GM12873 (cell line): ENCODE measurements at regions not wholly inside any gene's neighbourhood (a gene's known extent, or its start where the extent isn't known, plus 50 kb on each side); places are given as distances from the start of the nearest gene placed in this dataset.

Experiments
- TF ChIP-seq, protein P1 (sequence below): IDR thresholded peaks from 2 replicates; pipeline ENCODE4 v1.5.1; 2012; ENCODE audit warnings: low read depth, mild to moderate bottlenecking, moderate library complexity, low read length, control low read depth; ENCODE audit not compliant: insufficient read depth; ENCODE audit errors: missing control alignments

DNA sequence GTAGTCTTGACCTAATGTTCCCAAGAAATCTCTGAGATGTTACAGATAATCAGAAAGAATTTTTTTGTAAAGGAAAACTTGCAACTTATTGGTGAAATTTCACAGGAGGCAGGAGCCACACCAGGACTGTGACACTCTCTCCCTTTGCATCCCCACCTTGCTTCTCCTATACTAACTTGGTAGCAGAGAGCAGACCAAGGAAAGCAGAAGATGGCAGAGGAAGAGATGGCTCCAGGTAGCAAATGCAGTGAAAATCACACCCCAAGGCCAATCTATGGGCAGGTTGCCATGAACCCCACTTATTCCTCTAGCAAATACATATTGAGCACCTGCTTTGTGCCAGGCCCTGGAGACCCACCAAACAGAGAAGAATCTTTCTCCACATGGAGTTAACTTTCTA is 303.4 kb upstream of the C1orf174 start:
- TF ChIP-seq, protein P1, sequence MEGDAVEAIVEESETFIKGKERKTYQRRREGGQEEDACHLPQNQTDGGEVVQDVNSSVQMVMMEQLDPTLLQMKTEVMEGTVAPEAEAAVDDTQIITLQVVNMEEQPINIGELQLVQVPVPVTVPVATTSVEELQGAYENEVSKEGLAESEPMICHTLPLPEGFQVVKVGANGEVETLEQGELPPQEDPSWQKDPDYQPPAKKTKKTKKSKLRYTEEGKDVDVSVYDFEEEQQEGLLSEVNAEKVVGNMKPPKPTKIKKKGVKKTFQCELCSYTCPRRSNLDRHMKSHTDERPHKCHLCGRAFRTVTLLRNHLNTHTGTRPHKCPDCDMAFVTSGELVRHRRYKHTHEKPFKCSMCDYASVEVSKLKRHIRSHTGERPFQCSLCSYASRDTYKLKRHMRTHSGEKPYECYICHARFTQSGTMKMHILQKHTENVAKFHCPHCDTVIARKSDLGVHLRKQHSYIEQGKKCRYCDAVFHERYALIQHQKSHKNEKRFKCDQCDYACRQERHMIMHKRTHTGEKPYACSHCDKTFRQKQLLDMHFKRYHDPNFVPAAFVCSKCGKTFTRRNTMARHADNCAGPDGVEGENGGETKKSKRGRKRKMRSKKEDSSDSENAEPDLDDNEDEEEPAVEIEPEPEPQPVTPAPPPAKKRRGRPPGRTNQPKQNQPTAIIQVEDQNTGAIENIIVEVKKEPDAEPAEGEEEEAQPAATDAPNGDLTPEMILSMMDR: no peak

- TF ChIP-seq, protein P1: no peak
Measured at GRCh38 chr1:4207183-4207582, 307.1 kb upstream of the C1orf174 start.

DNA sequence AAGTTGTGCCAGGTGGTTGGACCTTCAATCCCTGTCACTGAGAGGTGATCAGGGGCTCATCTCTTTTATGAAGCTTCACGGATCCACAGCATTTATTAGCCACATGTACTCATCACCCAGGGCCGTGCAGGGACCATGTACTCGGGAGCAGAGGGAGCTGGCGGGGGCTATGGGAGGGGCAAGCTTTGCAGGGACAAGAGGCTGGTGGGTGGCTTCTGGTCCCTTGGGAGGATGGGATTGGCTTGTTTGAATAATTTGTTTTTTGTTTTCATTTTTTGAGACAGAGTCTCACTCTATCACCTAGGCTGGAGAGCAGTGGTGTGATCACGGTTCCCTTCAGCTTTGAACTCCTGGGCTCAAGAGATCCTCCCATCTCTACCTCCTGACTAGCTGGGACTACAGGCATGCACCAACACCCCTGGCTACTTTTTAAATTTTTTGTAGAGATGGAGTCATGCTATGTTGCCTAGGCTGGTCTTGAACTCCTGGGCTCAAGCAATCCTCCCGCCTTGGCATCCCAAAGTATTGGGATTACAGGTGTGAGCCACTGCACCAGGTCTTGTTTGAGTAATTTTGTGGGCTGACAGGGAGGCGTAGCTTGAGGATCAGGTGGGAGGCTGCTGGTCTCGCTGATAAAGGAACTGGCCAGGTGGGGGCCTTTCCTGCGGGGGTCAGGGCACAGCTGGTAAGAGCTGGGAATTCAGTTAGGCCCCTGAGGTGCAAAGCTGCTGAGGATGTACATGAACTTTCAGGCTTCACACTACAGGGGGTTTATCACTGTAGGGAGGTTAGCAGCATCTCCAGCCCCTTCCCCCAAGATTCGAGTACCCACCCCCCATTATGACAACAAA is 308.0 kb upstream of the C1orf174 start:
- TF ChIP-seq, protein P1: no peak

GRCh38 chr1:4210043-4210442 is 310.0 kb upstream of the C1orf174 start:
- TF ChIP-seq, protein P1: no peak

DNA sequence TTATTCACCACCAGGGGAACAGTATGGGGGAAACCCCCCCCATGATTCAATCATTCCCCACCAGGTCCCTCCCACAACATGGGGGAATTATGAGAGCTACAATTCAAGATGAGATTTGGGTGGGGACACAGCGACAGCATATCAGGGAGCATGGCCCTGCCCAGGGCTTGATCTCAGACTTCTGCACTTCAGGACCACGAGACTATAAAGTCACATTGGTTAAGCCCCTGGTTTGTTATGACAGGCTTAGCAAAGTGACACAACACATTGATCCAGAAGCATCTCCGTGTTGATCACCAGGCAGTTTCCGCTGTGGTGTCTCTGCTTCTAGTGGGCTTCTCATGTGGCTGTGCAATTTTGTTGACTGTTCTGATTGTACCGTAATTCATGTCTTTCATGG is 312.7 kb upstream of the C1orf174 start:
- TF ChIP-seq, protein P1: no peak

GRCh38 chr1:4213366-4213973 is 313.4 kb upstream of the C1orf174 start:
- TF ChIP-seq, protein P1: no peak

- TF ChIP-seq, protein P1: no peak
Measured at GRCh38 chr1:4214826-4215225, 314.8 kb upstream of the C1orf174 start.
